Adrenal gland (tissue), 9 donors: ENCODE measurements at regions not wholly inside any gene's neighbourhood (a gene's known extent, or its start where the extent isn't known, plus 50 kb on each side); places are given as distances from the start of the nearest gene placed in this dataset.
"Not testable (repeated sequence)": the region's sequence is repeated elsewhere in the genome, so short reads cannot be mapped to it uniquely, and the experiment has no call there.

Experiments used
- DNase-seq, 7 donors: peaks; one replicate each; pipeline ENCODE4 v3.0.0-alpha.2; 2019 to 2020
- H3K27ac ChIP-seq, 5 donors: fragments of 200-600 bp; sonication (generic) in 4 of 5; 1 replicate in 3 of 5; 2 replicates in 2 of 5; pipeline versions ENCODE4 v1.5.1 to v1.8.0; 2016 to 2020; ENCODE audit warnings: mild to moderate bottlenecking in 1 of 5
- H3K27me3 ChIP-seq: fragments of 200-600 bp; 2 replicates; pipeline ENCODE4 v1.8.0; 2021
- H3K36me3 ChIP-seq, 2 donors: fragments of 200-600 bp; replicated peaks in 1 of 2; 1 replicate in 1 of 2; 2 replicates in 1 of 2; pipeline versions ENCODE4 v1.5.1 to v1.8.0; 2018 to 2022
- H3K4me1 ChIP-seq, 2 donors: fragments of 200-600 bp; replicated peaks in 1 of 2; 1 replicate in 1 of 2; 2 replicates in 1 of 2; pipeline versions ENCODE4 v1.5.1 to v1.8.0; 2018 to 2021
- H3K4me3 ChIP-seq, 4 donors: fragments of 200-600 bp; sonication (generic) in 3 of 4; one replicate each; pipeline ENCODE4 v1.5.1; 2016 to 2018
- H3K9me3 ChIP-seq, 3 donors: fragments of 200-600 bp; sonication (generic) in 1 of 3; replicated peaks in 1 of 3; 1 replicate in 2 of 3; 2 replicates in 1 of 3; pipeline versions ENCODE4 v1.5.1 to v1.8.0; 2016 to 2021
- POLR2A ChIP-seq, 2 donors: fragments of 450-650 bp; IDR thresholded peaks; one replicate each; pipeline ENCODE4 v1.6.1; 2017; ENCODE audit warnings: antibody characterized with exemption in 2 of 2, mild to moderate bottlenecking in 2 of 2, moderate library complexity in 1 of 2
- WGBS, 4 donors: extraction: QIAGEN DNeasy Blood & Tissue Kit in 2 of 4; methylation state at CpG; one replicate each; pipeline versions ENCODE4 v1.1.5 to v1.1.7; 2013 to 2017; 5-methylcytosine and 5-hydroxymethylcytosine counted together
- intact Hi-C, 2 donors: fragments of 100-400 bp; cut with DNase I; formaldehyde crosslinking; loops; one replicate each; pipeline versions ENCODE4 v1.14.1 to v1.15.0; 2022 to 2023
- TF ChIP-seq, protein P1 (sequence below), 6 experiments: fragments of 450-650 bp in 4 of 6; fragments of 200-600 bp in 2 of 6; sonication (generic) in 1 of 6; IDR thresholded peaks; 1 replicate in 5 of 6; 2 replicates in 1 of 6; pipeline versions ENCODE4 v1.5.1 to v1.8.0; 2016 to 2021; ENCODE audit warnings: antibody characterized with exemption in 6 of 6, mild to moderate bottlenecking in 2 of 6, moderate library complexity in 1 of 6
- donor health status: healthy with polysubstance abuse.
- donor health status: Bipolar disorder and iron deficiency.
- donor health status: DM: yes; HTN: yes; CAD: no.
- donor health status: DM: no; HTN: no; CAD: no.
- donor health status: DM: no; HTN: no; CAD: no.

DNA sequence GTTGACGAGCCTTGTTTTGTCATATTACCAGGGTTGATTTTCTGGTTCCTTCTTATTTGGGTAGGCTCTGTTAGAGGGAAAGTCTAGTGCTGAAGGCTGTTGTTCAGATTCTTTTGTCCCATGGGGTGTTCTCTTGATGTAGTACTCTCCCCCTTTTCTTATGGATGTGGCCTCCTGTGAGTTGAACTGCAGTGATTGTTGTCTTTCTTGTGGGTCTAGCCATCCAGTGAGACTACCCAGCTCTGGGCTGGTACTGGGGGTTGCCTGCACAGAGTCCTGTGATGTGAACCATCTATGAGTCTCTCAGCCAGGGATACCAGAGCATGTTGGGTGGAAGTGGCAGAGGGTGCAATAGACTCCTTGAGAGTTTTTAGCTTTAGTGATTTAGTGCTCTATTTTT is 680.6 kb downstream of the RFPL4B start:
- no peaks in the 10 kb centered on the region for H3K9me3 ChIP-seq
- H3K27me3 ChIP-seq = no peaks in the 10 kb centered on the region
- DNase-seq = no peak
- no peak overlapping the region for H3K27ac ChIP-seq
- no peaks in the 10 kb centered on the region for H3K36me3 ChIP-seq
- H3K4me1 ChIP-seq = no peaks in the 10 kb centered on the region
- no peak for TF ChIP-seq POLR2A (IDR thresholded peaks at IDR 0.05)
- TF ChIP-seq, protein P1, sequence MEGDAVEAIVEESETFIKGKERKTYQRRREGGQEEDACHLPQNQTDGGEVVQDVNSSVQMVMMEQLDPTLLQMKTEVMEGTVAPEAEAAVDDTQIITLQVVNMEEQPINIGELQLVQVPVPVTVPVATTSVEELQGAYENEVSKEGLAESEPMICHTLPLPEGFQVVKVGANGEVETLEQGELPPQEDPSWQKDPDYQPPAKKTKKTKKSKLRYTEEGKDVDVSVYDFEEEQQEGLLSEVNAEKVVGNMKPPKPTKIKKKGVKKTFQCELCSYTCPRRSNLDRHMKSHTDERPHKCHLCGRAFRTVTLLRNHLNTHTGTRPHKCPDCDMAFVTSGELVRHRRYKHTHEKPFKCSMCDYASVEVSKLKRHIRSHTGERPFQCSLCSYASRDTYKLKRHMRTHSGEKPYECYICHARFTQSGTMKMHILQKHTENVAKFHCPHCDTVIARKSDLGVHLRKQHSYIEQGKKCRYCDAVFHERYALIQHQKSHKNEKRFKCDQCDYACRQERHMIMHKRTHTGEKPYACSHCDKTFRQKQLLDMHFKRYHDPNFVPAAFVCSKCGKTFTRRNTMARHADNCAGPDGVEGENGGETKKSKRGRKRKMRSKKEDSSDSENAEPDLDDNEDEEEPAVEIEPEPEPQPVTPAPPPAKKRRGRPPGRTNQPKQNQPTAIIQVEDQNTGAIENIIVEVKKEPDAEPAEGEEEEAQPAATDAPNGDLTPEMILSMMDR (IDR thresholded peaks at IDR 0.05) = no peak
- H3K4me3 ChIP-seq = no peak overlapping the region
- intact Hi-C loops = no loop called here
- WGBS, 4 donors = 80 to 88% (median 86%) methylated on average over 1 of the region's 1 CpG

DNA sequence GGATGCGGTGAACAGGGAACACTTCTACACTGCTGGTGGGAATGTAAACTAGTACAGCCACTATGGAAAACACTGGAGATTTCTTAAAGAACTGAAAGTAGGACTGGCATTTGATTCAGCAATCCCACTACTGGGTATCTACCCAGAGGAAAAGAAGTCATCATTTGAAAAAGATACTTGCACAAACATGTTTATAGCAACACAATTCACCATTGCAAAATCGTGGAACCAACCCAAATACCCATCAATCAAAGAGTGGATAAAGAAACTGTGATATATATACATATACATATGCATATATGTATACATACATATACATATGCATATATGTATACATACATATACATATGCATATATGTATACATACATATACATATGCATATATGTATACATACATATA is 682.0 kb downstream of the RFPL4B start:
- H3K27me3 ChIP-seq, H3K4me1 ChIP-seq, H3K27ac ChIP-seq, H3K4me3 ChIP-seq, H3K9me3 ChIP-seq, intact Hi-C loops, DNase-seq, H3K36me3 ChIP-seq: not testable (repeated sequence)
- WGBS, 4 donors = 77 to 88% (median 81%) methylated on average over 2 of the region's 2 CpGs

DNA sequence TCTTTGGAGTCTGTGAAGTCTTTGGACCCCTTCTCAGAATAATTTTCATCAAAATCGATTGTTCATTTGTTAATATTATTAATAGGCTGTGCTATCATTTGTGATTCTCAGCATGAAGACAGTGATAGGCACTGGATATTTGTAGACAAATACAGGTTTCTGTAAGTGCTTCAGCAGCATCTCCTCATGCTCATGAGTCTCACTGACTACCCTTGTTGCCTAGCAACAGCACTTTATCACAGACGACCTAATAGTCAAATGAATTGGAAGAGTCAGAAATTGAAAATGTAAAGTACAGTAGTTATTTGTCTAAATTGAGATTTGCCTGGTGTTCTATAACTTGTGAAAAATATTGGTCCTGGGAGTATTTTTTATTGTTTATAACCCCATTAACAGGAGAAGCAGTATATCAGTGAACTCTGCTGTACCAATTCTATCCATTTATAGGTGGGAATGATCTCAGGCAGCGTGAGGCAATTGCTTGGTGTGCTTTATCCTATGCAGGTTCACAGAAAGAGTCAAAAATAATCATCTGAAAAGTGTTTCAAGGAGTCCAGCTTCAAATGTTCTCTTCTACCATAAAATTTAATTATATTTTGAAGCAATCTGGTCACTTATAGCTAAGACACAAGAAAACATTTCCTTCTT is 684.6 kb downstream of the RFPL4B start:
- H3K4me3 ChIP-seq = no peak overlapping the region
- TF ChIP-seq, protein P1 (IDR thresholded peaks at IDR 0.05) = no peak
- 45 to 53% (median 50%) methylated on average over 3 of the region's 3 CpGs for WGBS, 4 donors
- no peaks in the 10 kb centered on the region for H3K4me1 ChIP-seq
- no peaks in the 10 kb centered on the region for H3K9me3 ChIP-seq
- no peaks in the 10 kb centered on the region for H3K27me3 ChIP-seq
- H3K27ac ChIP-seq = no peak overlapping the region
- intact Hi-C loops = no loop called here
- H3K36me3 ChIP-seq = no peaks in the 10 kb centered on the region
- DNase-seq = no peak

DNA sequence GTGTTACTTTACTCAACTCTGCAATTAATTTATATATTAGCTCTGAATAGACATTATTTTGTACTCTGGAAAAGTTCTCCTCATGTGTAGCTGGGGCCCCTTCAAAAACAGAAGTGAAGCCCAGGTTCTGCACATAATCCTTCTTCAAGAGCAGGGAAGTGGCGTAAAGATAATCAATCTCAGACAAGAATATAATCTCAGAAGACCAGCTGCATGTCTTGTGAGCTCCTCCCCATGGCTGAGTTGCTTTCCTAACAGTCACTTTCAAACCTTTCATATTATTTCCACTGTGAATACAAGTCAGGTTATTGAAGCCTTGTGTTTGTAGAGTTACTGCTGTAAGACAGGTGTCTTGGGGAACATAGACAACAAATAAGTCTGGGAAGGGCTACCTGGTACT is 691.9 kb downstream of the RFPL4B start:
- DNase-seq = no peak
- intact Hi-C loops = no loop called here

DNA sequence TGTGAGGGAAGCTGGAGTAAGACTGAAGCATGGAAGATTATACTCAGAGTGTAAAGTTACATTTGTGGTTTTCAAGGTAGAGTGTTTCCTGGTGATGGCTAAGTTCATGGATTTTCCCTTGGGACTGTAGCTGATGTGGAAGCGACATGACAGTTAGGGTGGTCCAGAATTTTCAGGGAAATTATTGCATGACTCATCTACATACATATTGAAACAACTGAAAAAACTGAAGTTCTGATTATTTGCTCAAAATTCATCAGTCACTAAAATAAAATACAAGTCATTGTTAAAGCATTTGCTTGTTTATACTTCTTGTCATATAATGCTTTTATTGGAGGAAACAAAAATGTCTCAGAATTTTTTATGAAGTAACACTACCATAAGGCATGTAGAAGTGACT is 700.0 kb downstream of the RFPL4B start:
- Histone ChIP-seq H3K9me3 (no peaks in the 10 kb centered on the region), H3K27me3 (no peaks in the 10 kb centered on the region), H3K4me3 (no peak overlapping the region), H3K36me3 (no peaks in the 10 kb centered on the region), H3K27ac (no peak overlapping the region), H3K4me1 (no peaks in the 10 kb centered on the region)
- intact Hi-C loops = no loop called here
- WGBS, 4 donors = 0 to 67% (median 0%) methylated on average over 1 of the region's 1 CpG
- no peak for DNase-seq
- TF ChIP-seq, protein P1 (IDR thresholded peaks at IDR 0.05) = no peak
- TF ChIP-seq POLR2A (IDR thresholded peaks at IDR 0.05) = no peak

More for the DNA sequence above, 691.9 kb downstream of the RFPL4B start:
- Histone ChIP-seq H3K36me3 (no peaks in the 10 kb centered on the region), H3K9me3 (no peaks in the 10 kb centered on the region), H3K27me3 (no peaks in the 10 kb centered on the region), H3K4me1 (no peaks in the 10 kb centered on the region), H3K4me3 (no peak overlapping the region), H3K27ac (no peak overlapping the region)
- TF ChIP-seq POLR2A (IDR thresholded peaks at IDR 0.05) = no peak
- TF ChIP-seq, protein P1 (IDR thresholded peaks at IDR 0.05) = no peak
- 83 to 97% (median 90%) methylated on average over 1 of the region's 1 CpG for WGBS, 4 donors
